ENCODE measurements at regions not wholly inside any gene's neighbourhood (a gene's known extent, or its start where the extent isn't known, plus 50 kb on each side); places are given as distances from the start of the nearest gene placed in this dataset.

DNA sequence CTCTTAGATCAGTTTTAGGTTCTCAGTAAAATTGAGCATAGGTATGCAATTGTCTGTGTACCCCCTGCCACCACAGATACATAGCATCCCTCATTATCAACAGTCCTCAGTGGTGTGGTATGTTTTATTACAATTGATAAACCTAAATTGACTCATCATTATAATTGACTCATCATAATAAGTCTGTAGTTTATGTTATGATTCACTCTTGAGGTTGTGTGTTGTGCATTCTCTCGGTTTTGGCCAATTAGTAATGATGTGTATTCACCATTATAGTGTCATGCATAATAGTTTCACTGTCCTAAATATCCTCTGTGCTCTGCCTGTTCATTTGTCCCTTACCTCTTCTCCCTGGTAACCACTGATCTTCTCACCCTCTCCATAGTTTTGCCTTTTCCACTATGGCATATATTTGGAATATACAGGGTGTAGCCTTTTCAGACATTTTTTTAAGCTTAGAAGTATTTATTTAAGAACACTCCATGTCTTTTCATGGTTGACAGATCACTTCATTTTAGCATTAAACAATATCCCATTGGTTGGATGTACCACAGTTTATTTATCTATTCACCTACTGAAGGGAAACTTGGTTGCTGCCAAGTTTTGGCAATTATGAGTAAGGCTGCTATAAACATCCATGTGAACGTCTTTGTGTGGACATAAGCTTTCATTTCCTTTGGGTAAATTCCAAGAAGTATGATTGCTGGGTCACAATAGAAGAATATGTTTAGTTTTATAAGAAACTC, 1620.6 kb upstream of the MIR17HG start:
- 38 to 57% methylated on average over 2 of the region's 2 CpGs for WGBS, 2 donors
- no peaks in the 10 kb centered on the region for H3K27me3 ChIP-seq
- H3K4me3 ChIP-seq = no peak overlapping the region
- no peak for DNase-seq
- TF ChIP-seq CTCF (IDR thresholded peaks at IDR 0.05) (no peak), POLR2A (IDR thresholded peaks at IDR 0.05) (no peak), EP300 (IDR thresholded peaks at IDR 0.05) (no peak), POLR2AphosphoS5 (IDR thresholded peaks at IDR 0.05) (no peak)
- intact Hi-C loops (cut with DNase I) = no loop called here
- no peaks in the 10 kb centered on the region for H3K4me1 ChIP-seq
- H3K27ac ChIP-seq = no peak overlapping the region
- no peaks in the 10 kb centered on the region for H3K9me3 ChIP-seq
- H3K36me3 ChIP-seq = no peaks in the 10 kb centered on the region

DNA sequence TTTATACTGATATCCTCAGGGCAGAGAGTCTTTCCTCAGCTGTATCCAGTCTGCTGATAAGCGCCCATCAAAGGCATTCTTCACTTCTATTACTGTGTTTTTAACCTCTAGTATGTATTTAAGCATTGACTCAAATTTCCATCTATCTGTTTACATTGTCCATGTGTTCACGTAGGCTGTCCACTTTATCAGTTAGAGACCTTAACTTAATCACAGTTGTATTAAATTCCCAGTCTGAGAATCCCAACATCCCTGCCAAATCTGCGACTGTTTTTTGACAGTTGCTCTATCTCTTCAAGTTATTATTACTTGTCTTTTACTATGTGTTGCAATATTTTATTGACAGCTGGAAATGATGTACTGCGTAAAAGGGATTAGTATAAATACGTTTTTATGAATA, 1613.7 kb upstream of the MIR17HG start:
- no peaks in the 10 kb centered on the region for H3K4me1 ChIP-seq
- no peaks in the 10 kb centered on the region for H3K27me3 ChIP-seq
- no peak for TF ChIP-seq EP300 (IDR thresholded peaks at IDR 0.05)
- DNase-seq = no peak
- intact Hi-C loops (cut with DNase I) = no loop called here
- H3K36me3 ChIP-seq = no peaks in the 10 kb centered on the region
- H3K9me3 ChIP-seq = no peaks in the 10 kb centered on the region
- WGBS, 2 donors = 71 to 76% methylated on average over 5 of the region's 5 CpGs
- no peak overlapping the region for H3K27ac ChIP-seq
- H3K4me3 ChIP-seq = no peak overlapping the region

GRCh38 chr13:89737051-89737450, 1610.4 kb upstream of the MIR17HG start:
- Histone ChIP-seq H3K27me3 (no peaks in the 10 kb centered on the region), H3K36me3 (no peaks in the 10 kb centered on the region), H3K4me1 (no peaks in the 10 kb centered on the region), H3K27ac (no peak overlapping the region), H3K4me3 (no peak overlapping the region), H3K9me3 (no peaks in the 10 kb centered on the region)
- DNase-seq = no peak
- 80 to 87% methylated on average over 2 of the region's 2 CpGs for WGBS, 2 donors
- intact Hi-C loops (cut with DNase I) = no loop called here
- TF ChIP-seq POLR2AphosphoS5 (IDR thresholded peaks at IDR 0.05) = no peak
- no peak for TF ChIP-seq EP300 (IDR thresholded peaks at IDR 0.05)
- TF ChIP-seq POLR2A (IDR thresholded peaks at IDR 0.05) = no peak

DNA sequence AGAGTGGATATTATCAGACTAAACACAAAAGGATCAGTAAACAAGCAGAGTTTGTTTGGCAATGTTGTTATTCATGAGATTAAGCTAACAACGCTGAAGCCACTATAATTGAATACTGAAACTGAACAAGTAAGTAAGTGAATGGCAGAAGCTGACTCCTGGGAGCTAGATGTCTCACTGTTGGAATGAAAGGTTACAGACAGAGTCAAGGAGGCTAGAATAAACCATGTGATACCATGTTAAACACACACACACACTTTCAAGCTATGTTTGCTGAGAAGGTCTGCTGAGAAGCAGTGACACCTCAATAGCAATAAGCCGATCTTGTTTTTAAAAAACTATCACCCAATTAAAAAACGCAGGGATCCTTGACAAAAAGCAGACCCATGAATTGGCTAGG, 1609.4 kb upstream of the MIR17HG start:
- Histone ChIP-seq H3K27ac (no peak overlapping the region), H3K27me3 (no peaks in the 10 kb centered on the region), H3K36me3 (no peaks in the 10 kb centered on the region), H3K4me1 (no peaks in the 10 kb centered on the region), H3K4me3 (no peak overlapping the region), H3K9me3 (no peaks in the 10 kb centered on the region)
- intact Hi-C loops (cut with DNase I) = no loop called here
- DNase-seq = no peak
- 63 to 71% methylated on average over 3 of the region's 3 CpGs for WGBS, 2 donors
- TF ChIP-seq EP300 (IDR thresholded peaks at IDR 0.05) (no peak), CTCF (IDR thresholded peaks at IDR 0.05) (no peak), POLR2AphosphoS5 (IDR thresholded peaks at IDR 0.05) (no peak), POLR2A (IDR thresholded peaks at IDR 0.05) (no peak)

DNA sequence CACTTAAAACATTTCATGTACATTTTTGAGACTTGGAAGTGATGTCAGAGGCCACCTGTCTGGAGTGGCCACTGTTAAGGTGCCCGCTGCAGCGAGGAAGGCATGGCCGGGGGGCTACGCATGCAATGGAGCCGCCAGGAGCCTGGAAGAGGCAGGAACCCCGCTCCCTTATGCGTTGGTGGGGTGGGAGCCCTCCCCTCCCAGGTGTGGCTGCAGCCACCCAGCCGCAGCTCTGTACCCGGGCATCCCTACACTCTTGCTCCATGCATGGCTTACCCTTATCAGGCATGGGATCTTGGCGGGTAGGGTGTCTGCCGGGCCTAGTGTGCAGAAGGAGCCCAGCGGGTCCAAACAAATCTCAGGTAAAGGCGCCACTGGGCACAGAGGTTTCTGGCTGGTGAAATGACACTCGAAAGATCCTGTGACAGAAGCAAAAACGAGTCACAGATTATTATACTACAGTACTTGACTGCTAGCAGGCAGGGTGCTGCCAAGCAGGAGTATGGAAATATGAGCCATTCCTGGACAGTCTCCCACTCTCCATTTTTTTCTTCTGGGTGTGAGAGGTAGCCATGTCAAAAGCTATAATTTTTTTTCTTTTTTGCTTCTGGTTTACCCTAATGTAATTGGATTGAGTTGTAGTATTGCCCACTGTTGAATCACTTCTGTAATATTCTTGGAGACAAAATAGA, 1606.3 kb upstream of the MIR17HG start:
- DNase-seq = no peak
- TF ChIP-seq CTCF (IDR thresholded peaks at IDR 0.05) (no peak), POLR2AphosphoS5 (IDR thresholded peaks at IDR 0.05) (no peak), EP300 (IDR thresholded peaks at IDR 0.05) (no peak), POLR2A (IDR thresholded peaks at IDR 0.05) (no peak)
- intact Hi-C loops (cut with DNase I) = no loop called here
- Histone ChIP-seq H3K9me3 (no peaks in the 10 kb centered on the region), H3K4me1 (no peaks in the 10 kb centered on the region), H3K27me3 (no peaks in the 10 kb centered on the region), H3K27ac (no peak overlapping the region), H3K36me3 (no peaks in the 10 kb centered on the region), H3K4me3 (no peak overlapping the region)
- WGBS, 2 donors = 85 to 86% methylated on average over 15 of the region's 15 CpGs

All from sigmoid colon (tissue), 6 donors.